ENCODE measurements at regions not wholly inside any gene's neighbourhood (a gene's known extent, or its start where the extent isn't known, plus 50 kb on each side); places are given as distances from the start of the nearest gene placed in this dataset.
A peak's percentile ranks its signal among the peaks of the same experiment; 100 is the strongest.

- peak; percentile 73 for DNase-seq
- Histone ChIP-seq H3K36me3 (no peaks in the 10 kb centered on the region), H3K27ac (no peak overlapping the region), H3K4me1 (peaks cover 0 to 5% (median 0%) of the 10 kb centered on the region in 6 donors), H3K4me3 (peak overlapping the region in 5 of 8 donors; percentile 6 to 21 (median 17)), H3K9me3 (peaks cover 0 to 64% (median 22%) of the 10 kb centered on the region in 8 donors), H3K27me3 (replicated peaks in 1 of 7) (peaks cover 0 to 61% (median 23%) of the 10 kb centered on the region in 7 donors)
- TF ChIP-seq POLR2AphosphoS5 (IDR thresholded peaks at IDR 0.05) (no peak), POLR2A (IDR thresholded peaks at IDR 0.05) (no peak), CTCF (IDR thresholded peaks at IDR 0.05 in 8 of 11, conservative IDR thresholded peaks at IDR 0.05 in 3 of 11) (no peak)
- intact Hi-C loops (cut with DNase I; ENCODE audit: low total_unique reads): no loop called here
- WGBS, 5 donors: 14 to 25% (median 15%) methylated on average over 59 to 60 of the region's 60 CpGs
Observed at GRCh38 chr2:89767572-89768435, 1076.3 kb downstream of the RPIA start.

- no peaks in the 10 kb centered on the region for H3K4me1 ChIP-seq
- TF ChIP-seq POLR2A (IDR thresholded peaks at IDR 0.05) (no peak), POLR2AphosphoS5 (IDR thresholded peaks at IDR 0.05) (no peak), CTCF (IDR thresholded peaks at IDR 0.05 in 8 of 11, conservative IDR thresholded peaks at IDR 0.05 in 3 of 11) (no peak)
- no peak overlapping the region for H3K4me3 ChIP-seq
- no peak for DNase-seq
- 82 to 88% (median 85%) methylated on average over 15 of the region's 15 CpGs for WGBS, 5 donors
- intact Hi-C loops (cut with DNase I; ENCODE audit: low total_unique reads): no loop called here
- peaks cover 0 to 98% (median 97%) of the 10 kb centered on the region in 8 donors for H3K9me3 ChIP-seq
- no peaks in the 10 kb centered on the region for H3K27me3 ChIP-seq (replicated peaks in 1 of 7)
- H3K27ac ChIP-seq: no peak overlapping the region
- no peaks in the 10 kb centered on the region for H3K36me3 ChIP-seq
Observed at GRCh38 chr2:89775885-89776284, 1084.4 kb downstream of the RPIA start.

- TF ChIP-seq POLR2AphosphoS5 (IDR thresholded peaks at IDR 0.05) (no peak), POLR2A (IDR thresholded peaks at IDR 0.05) (no peak), CTCF (IDR thresholded peaks at IDR 0.05 in 8 of 11, conservative IDR thresholded peaks at IDR 0.05 in 3 of 11) (no peak)
- H3K4me1 ChIP-seq: no peaks in the 10 kb centered on the region
- H3K36me3 ChIP-seq: no peaks in the 10 kb centered on the region
- H3K27me3 ChIP-seq (replicated peaks in 1 of 7): no peaks in the 10 kb centered on the region
- intact Hi-C loops (cut with DNase I; ENCODE audit: low total_unique reads): no loop called here
- no peak overlapping the region for H3K4me3 ChIP-seq
- 79 to 86% (median 82%) methylated on average over 15 of the region's 15 CpGs for WGBS, 5 donors
- H3K9me3 ChIP-seq: peaks cover 0 to 100% (median 100%) of the 10 kb centered on the region in 8 donors
- no peak overlapping the region for H3K27ac ChIP-seq
- no peak for DNase-seq
Observed at GRCh38 chr2:89780318-89780717, 1088.8 kb downstream of the RPIA start.

- no peak for DNase-seq
- intact Hi-C loops (cut with DNase I; ENCODE audit: low total_unique reads): no loop called here
- 59 to 65% (median 60%) methylated on average over 5 of the region's 5 CpGs for WGBS, 5 donors
- no peak for TF ChIP-seq CTCF (IDR thresholded peaks at IDR 0.05 in 8 of 11, conservative IDR thresholded peaks at IDR 0.05 in 3 of 11)
- TF ChIP-seq POLR2A (IDR thresholded peaks at IDR 0.05): no peak
- TF ChIP-seq POLR2AphosphoS5 (IDR thresholded peaks at IDR 0.05): no peak
- Histone ChIP-seq H3K9me3 (peaks cover 0 to 100% (median 99%) of the 10 kb centered on the region in 8 donors), H3K4me3 (no peak overlapping the region), H3K4me1 (no peaks in the 10 kb centered on the region), H3K27me3 (replicated peaks in 1 of 7) (no peaks in the 10 kb centered on the region), H3K36me3 (no peaks in the 10 kb centered on the region), H3K27ac (no peak overlapping the region)
Observed at GRCh38 chr2:89781962-89782361, 1090.5 kb downstream of the RPIA start.
